Lung microvascular endothelial cell (primary cell): ENCODE measurements at regions not wholly inside any gene's neighbourhood (a gene's known extent, or its start where the extent isn't known, plus 50 kb on each side); places are given as distances from the start of the nearest gene placed in this dataset.

Experiments used
- DNase-seq, 2 donors: peaks; one replicate each; pipeline versions ENCODE4 v3.0.0 to v3.0.0-alpha.2; 2010; ENCODE audit warnings: low read depth in 2 of 2

- DNase-seq, result no peak
Measured at GRCh38 chr4:179399054-179399782, 1957.0 kb upstream of the AGA start.

GRCh38 chr4:179415037-179415846, 1973.0 kb upstream of the AGA start:
- DNase-seq, result no peak

GRCh38 chr4:179415847-179416223, 1973.6 kb upstream of the AGA start:
- DNase-seq, result no peak

- DNase-seq, result no peak
Measured at GRCh38 chr4:179417357-179417756, 1975.1 kb upstream of the AGA start.

- no peak for DNase-seq
Measured at GRCh38 chr4:179437962-179438361, 1995.7 kb upstream of the AGA start.

- no peak for DNase-seq
Measured at GRCh38 chr4:179441596-179441995, 1999.4 kb upstream of the AGA start.

- no peak for DNase-seq
Measured at GRCh38 chr4:179447308-179447707, 2005.1 kb upstream of the AGA start.

- no peak for DNase-seq
Measured at GRCh38 chr4:179465131-179465797, 2023.0 kb upstream of the AGA start.

- no peak for DNase-seq
Measured at GRCh38 chr4:179467878-179468277, 2025.6 kb upstream of the AGA start.

GRCh38 chr4:179472164-179472563, 2029.9 kb upstream of the AGA start:
- no peak for DNase-seq

- DNase-seq, result no peak
Measured at GRCh38 chr4:179478608-179479007, 2036.4 kb upstream of the AGA start.

GRCh38 chr4:179485781-179486180, 2043.5 kb upstream of the AGA start:
- no peak for DNase-seq

- DNase-seq, result no peak
Measured at GRCh38 chr4:179486570-179487335, 2044.5 kb upstream of the AGA start.

GRCh38 chr4:179492260-179493080, 2050.2 kb upstream of the AGA start:
- no peak for DNase-seq

- DNase-seq, result no peak
Measured at GRCh38 chr4:179503976-179504375, 2061.7 kb upstream of the AGA start.

GRCh38 chr4:179509489-179509888, 2067.3 kb upstream of the AGA start:
- no peak for DNase-seq

- no peak for DNase-seq
Measured at GRCh38 chr4:179521952-179522351, 2079.7 kb upstream of the AGA start.

- no peak for DNase-seq
Measured at GRCh38 chr4:179530958-179531357, 2088.7 kb upstream of the AGA start.

- no peak for DNase-seq
Measured at GRCh38 chr4:179536694-179537093, 2094.5 kb upstream of the AGA start.

- DNase-seq, result no peak
Measured at GRCh38 chr4:179539641-179540040, 2097.4 kb upstream of the AGA start.

GRCh38 chr4:179543771-179544170, 2101.5 kb upstream of the AGA start:
- no peak for DNase-seq
